ENCODE measurements at regions not wholly inside any gene's neighbourhood (a gene's known extent, or its start where the extent isn't known, plus 50 kb on each side); places are given as distances from the start of the nearest gene placed in this dataset.

GRCh38 chr5:171693412-171693811, 92.2 kb upstream of the SMIM23 start:
- TF ChIP-seq CTCF (conservative IDR thresholded peaks at IDR 0.05; ENCODE audit: low read depth, low read length) (no peak), EZH2 (IDR thresholded peaks at IDR 0.05; ENCODE audit: borderline replicate concordance, low read depth, low read length, poor library complexity, severe bottlenecking) (no peak)

All from A673 (cell line).